Uterus (tissue), 3 donors: ENCODE measurements at regions not wholly inside any gene's neighbourhood (a gene's known extent, or its start where the extent isn't known, plus 50 kb on each side); places are given as distances from the start of the nearest gene placed in this dataset.

Source experiments
- DNase-seq, 2 donors: peaks; one replicate each; pipeline ENCODE4 v3.0.0-alpha.2; 2019 to 2020
- H3K27ac ChIP-seq, 2 donors: fragments of 200-600 bp; sonication (generic); 1 replicate in 1 of 2; 2 replicates in 1 of 2; pipeline ENCODE4 v1.5.1; 2016 to 2018
- H3K27me3 ChIP-seq, 2 donors: fragments of 200-600 bp; sonication (generic); one replicate each; pipeline ENCODE4 v1.5.1; 2018 to 2019; ENCODE audit warnings: control low read depth in 1 of 2
- H3K36me3 ChIP-seq, 2 donors: fragments of 200-600 bp; sonication (generic); one replicate each; pipeline ENCODE4 v1.5.1; 2019; ENCODE audit warnings: control low read depth in 1 of 2
- H3K4me1 ChIP-seq, 2 donors: fragments of 200-600 bp; sonication (generic); one replicate each; pipeline ENCODE4 v1.5.1; 2018 to 2019; ENCODE audit warnings: control low read depth in 1 of 2
- H3K4me3 ChIP-seq, 2 donors: fragments of 200-600 bp; sonication (generic); 1 replicate in 1 of 2; 2 replicates in 1 of 2; pipeline ENCODE4 v1.5.1; 2018 to 2019; ENCODE audit warnings: mild to moderate bottlenecking in 1 of 2
- H3K9me3 ChIP-seq, 2 donors: fragments of 200-600 bp; sonication (generic); one replicate each; pipeline ENCODE4 v1.5.1; 2019; ENCODE audit warnings: control low read depth in 1 of 2
- POLR2A ChIP-seq, 2 donors: fragments of 450-650 bp; IDR thresholded peaks; one replicate each; pipeline ENCODE4 v1.6.1; 2016; ENCODE audit warnings: antibody characterized with exemption in 2 of 2, mild to moderate bottlenecking in 1 of 2, moderate library complexity in 1 of 2
- intact Hi-C: fragments of 100-400 bp; cut with DNase I; formaldehyde crosslinking; loops from one replicate; pipeline ENCODE4 v1.15.1; 2023; ENCODE audit warnings: low total_unique reads
- TF ChIP-seq, protein P1 (sequence below), 4 experiments: fragments of 200-600 bp in 2 of 4; fragments of 450-650 bp in 2 of 4; sonication (generic) in 2 of 4; IDR thresholded peaks; one replicate each; pipeline ENCODE4 v1.5.1; 2016 to 2019; ENCODE audit warnings: antibody characterized with exemption in 4 of 4, mild to moderate bottlenecking in 2 of 4, moderate library complexity in 1 of 4
- donor health status: DM: yes; HTN: yes; CAD: no.

- no peak overlapping the region for H3K4me3 ChIP-seq
- TF ChIP-seq POLR2A (IDR thresholded peaks at IDR 0.05), result no peak
- TF ChIP-seq, protein P1, sequence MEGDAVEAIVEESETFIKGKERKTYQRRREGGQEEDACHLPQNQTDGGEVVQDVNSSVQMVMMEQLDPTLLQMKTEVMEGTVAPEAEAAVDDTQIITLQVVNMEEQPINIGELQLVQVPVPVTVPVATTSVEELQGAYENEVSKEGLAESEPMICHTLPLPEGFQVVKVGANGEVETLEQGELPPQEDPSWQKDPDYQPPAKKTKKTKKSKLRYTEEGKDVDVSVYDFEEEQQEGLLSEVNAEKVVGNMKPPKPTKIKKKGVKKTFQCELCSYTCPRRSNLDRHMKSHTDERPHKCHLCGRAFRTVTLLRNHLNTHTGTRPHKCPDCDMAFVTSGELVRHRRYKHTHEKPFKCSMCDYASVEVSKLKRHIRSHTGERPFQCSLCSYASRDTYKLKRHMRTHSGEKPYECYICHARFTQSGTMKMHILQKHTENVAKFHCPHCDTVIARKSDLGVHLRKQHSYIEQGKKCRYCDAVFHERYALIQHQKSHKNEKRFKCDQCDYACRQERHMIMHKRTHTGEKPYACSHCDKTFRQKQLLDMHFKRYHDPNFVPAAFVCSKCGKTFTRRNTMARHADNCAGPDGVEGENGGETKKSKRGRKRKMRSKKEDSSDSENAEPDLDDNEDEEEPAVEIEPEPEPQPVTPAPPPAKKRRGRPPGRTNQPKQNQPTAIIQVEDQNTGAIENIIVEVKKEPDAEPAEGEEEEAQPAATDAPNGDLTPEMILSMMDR (IDR thresholded peaks at IDR 0.05), result no peak
- no peaks in the 10 kb centered on the region for H3K9me3 ChIP-seq
- intact Hi-C loops, result no loop called here
- H3K4me1 ChIP-seq, result peaks cover 0 to 7% of the 10 kb centered on the region in 2 donors
- H3K27me3 ChIP-seq, result no peaks in the 10 kb centered on the region
- no peak for DNase-seq
- H3K36me3 ChIP-seq, result no peaks in the 10 kb centered on the region
- H3K27ac ChIP-seq, result peak overlapping the region; percentile 20 to 50
Observed at GRCh38 chr4:3645711-3646679, 113.8 kb upstream of the LRPAP1 start.

DNA sequence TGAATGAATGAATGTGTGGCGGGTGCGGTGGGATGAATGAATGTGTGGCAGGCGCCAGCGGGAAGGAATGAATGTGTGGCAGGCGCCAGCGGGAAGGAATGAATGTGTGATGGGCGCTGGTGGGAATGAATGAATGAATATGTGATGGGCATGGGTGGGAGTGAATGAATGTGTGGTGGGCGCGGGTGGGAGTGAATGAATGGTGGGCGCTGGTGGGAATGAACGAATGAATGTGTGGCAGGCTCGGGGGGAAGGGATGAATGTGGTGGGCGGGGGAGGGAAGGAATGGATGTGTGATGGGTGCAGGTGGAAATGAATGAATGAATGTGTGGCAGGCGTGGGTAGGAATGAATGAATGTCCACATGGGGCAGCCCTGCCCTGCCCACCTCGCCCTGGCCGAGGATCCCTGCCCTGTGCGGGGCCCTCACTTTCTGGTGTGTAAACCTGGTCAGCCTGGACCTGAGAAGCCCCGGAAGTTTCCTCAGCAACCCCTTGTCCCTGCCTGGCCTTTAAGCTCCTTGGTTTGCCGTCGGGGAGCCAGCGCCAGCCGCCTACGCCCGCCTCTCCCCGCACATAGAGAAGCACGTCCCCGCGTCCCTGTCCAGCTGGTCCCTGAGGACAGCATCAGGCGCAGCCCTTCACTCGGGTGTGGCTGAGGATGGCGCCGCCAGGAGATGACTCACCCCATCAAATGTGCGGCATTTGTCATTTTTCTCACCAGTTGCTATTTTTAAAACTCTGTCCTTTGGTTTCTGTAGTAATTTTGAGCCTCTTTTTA is 112.8 kb upstream of the LRPAP1 start:
- Histone ChIP-seq H3K4me3 (no peak overlapping the region), H3K9me3 (no peaks in the 10 kb centered on the region), H3K4me1 (peaks cover 0 to 7% of the 10 kb centered on the region in 2 donors), H3K27me3 (no peaks in the 10 kb centered on the region), H3K27ac (peak overlapping the region; percentile 28 to 50), H3K36me3 (no peaks in the 10 kb centered on the region)
- TF ChIP-seq POLR2A (IDR thresholded peaks at IDR 0.05), result no peak
- TF ChIP-seq, protein P1 (IDR thresholded peaks at IDR 0.05), result no peak
- peak; percentile 63 to 67 for DNase-seq
- intact Hi-C loops, result no loop called here

- Histone ChIP-seq H3K4me1 (peaks cover 0 to 7% of the 10 kb centered on the region in 2 donors), H3K9me3 (peaks cover 0 to 3% of the 10 kb centered on the region in 2 donors), H3K36me3 (no peaks in the 10 kb centered on the region), H3K27ac (no peak overlapping the region), H3K4me3 (no peak overlapping the region), H3K27me3 (no peaks in the 10 kb centered on the region)
- no peak for TF ChIP-seq POLR2A (IDR thresholded peaks at IDR 0.05)
- TF ChIP-seq, protein P1 (IDR thresholded peaks at IDR 0.05), result no peak
- intact Hi-C loops, result no loop called here
- no peak for DNase-seq
Observed at GRCh38 chr4:3643518-3644433, 111.6 kb upstream of the LRPAP1 start.

GRCh38 chr4:3642806-3643517 is 110.7 kb upstream of the LRPAP1 start:
- peaks cover 0 to 7% of the 10 kb centered on the region in 2 donors for H3K4me1 ChIP-seq
- DNase-seq, result no peak
- no peak for TF ChIP-seq POLR2A (IDR thresholded peaks at IDR 0.05)
- TF ChIP-seq, protein P1 (IDR thresholded peaks at IDR 0.05), result no peak
- H3K27me3 ChIP-seq, result no peaks in the 10 kb centered on the region
- H3K9me3 ChIP-seq, result peaks cover 0 to 3% of the 10 kb centered on the region in 2 donors
- no peak overlapping the region for H3K4me3 ChIP-seq
- no peaks in the 10 kb centered on the region for H3K36me3 ChIP-seq
- intact Hi-C loops, result no loop called here
- H3K27ac ChIP-seq, result no peak overlapping the region
